Adrenal gland (tissue), 5 donors: ENCODE measurements at regions not wholly inside any gene's neighbourhood (a gene's known extent, or its start where the extent isn't known, plus 50 kb on each side); places are given as distances from the start of the nearest gene placed in this dataset.

Source experiments
- POLR2A ChIP-seq, 2 donors: fragments of 450-650 bp; IDR thresholded peaks; one replicate each; pipeline ENCODE4 v1.6.1; 2017; ENCODE audit warnings: antibody characterized with exemption in 2 of 2, mild to moderate bottlenecking in 2 of 2, moderate library complexity in 1 of 2
- TF ChIP-seq, protein P1 (sequence below), 6 experiments: fragments of 450-650 bp in 4 of 6; fragments of 200-600 bp in 2 of 6; sonication (generic) in 1 of 6; IDR thresholded peaks; 1 replicate in 5 of 6; 2 replicates in 1 of 6; pipeline versions ENCODE4 v1.5.1 to v1.8.0; 2016 to 2021; ENCODE audit warnings: antibody characterized with exemption in 6 of 6, mild to moderate bottlenecking in 2 of 6, moderate library complexity in 1 of 6
- donor health status: DM: no; HTN: no; CAD: no.

DNA sequence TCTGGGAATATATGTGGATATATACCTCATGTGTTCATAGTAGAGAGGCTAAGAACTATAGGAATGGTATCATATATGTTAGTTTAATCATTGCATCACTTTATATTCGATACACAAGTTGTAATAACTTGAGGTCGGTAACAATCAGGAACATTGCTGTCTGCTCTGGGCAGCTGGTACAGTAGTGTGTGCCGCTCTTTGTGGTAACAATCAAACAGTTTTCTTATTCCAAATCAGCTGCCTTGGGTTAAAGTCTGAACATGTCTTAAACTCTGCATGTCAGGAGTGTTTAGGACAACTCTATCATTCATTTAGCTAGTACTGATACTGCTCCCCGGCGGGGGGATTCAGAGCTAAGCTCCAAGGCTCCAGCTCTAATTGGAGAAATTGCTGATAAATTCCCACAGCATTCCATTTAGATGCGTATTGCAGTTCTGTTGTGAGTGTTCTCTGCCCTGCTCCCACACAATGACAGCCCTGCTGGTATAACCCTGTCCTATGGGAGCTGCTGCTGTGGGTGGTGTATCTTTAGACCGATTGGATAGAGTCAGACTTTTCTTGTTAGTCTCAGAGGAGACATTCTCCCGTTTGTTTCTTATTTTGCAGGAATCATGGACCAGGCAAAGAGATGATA lies 707.5 kb upstream of the FZD8 start:
- TF ChIP-seq, protein P1, sequence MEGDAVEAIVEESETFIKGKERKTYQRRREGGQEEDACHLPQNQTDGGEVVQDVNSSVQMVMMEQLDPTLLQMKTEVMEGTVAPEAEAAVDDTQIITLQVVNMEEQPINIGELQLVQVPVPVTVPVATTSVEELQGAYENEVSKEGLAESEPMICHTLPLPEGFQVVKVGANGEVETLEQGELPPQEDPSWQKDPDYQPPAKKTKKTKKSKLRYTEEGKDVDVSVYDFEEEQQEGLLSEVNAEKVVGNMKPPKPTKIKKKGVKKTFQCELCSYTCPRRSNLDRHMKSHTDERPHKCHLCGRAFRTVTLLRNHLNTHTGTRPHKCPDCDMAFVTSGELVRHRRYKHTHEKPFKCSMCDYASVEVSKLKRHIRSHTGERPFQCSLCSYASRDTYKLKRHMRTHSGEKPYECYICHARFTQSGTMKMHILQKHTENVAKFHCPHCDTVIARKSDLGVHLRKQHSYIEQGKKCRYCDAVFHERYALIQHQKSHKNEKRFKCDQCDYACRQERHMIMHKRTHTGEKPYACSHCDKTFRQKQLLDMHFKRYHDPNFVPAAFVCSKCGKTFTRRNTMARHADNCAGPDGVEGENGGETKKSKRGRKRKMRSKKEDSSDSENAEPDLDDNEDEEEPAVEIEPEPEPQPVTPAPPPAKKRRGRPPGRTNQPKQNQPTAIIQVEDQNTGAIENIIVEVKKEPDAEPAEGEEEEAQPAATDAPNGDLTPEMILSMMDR (IDR thresholded peaks at IDR 0.05): no peak
- no peak for TF ChIP-seq POLR2A (IDR thresholded peaks at IDR 0.05)
